Amniotic epithelial cell (primary cell): ENCODE measurements at regions not wholly inside any gene's neighbourhood (a gene's known extent, or its start where the extent isn't known, plus 50 kb on each side); places are given as distances from the start of the nearest gene placed in this dataset.
"Not testable (repeated sequence)": the region's sequence is repeated elsewhere in the genome, so short reads cannot be mapped to it uniquely, and the experiment has no call there.

Experiments used
- DNase-seq: peaks from one replicate; pipeline ENCODE4 v3.0.0-alpha.2; 2010; ENCODE audit warnings: low read depth

GRCh38 chr16:48997946-48998345 lies 283.7 kb downstream of the CBLN1 start:
- no peak for DNase-seq

GRCh38 chr16:48997081-48997615 lies 284.5 kb downstream of the CBLN1 start:
- DNase-seq, result no peak

- DNase-seq, result no peak
These were observed 303.1 kb downstream of the CBLN1 start for GRCh38 chr16:48978501-48978900.

- DNase-seq, result no peak
These were observed 309.4 kb downstream of the CBLN1 start for GRCh38 chr16:48972236-48972635.

GRCh38 chr16:48971571-48972077 lies 310.0 kb downstream of the CBLN1 start:
- no peak for DNase-seq

GRCh38 chr16:48970216-48970615 lies 311.4 kb downstream of the CBLN1 start:
- DNase-seq, result no peak

GRCh38 chr16:48969611-48970010 lies 312.0 kb downstream of the CBLN1 start:
- no peak for DNase-seq

GRCh38 chr16:48965386-48965785 lies 316.3 kb downstream of the CBLN1 start:
- DNase-seq, result peak; percentile 16

- peak; percentile 86 for DNase-seq
These were observed 317.6 kb downstream of the CBLN1 start for GRCh38 chr16:48963901-48964615.

- DNase-seq, result peak; percentile 22
These were observed 318.3 kb downstream of the CBLN1 start for GRCh38 chr16:48963306-48963705.

GRCh38 chr16:48961546-48961945 lies 320.1 kb downstream of the CBLN1 start:
- no peak for DNase-seq

- no peak for DNase-seq
These were observed 320.8 kb downstream of the CBLN1 start for GRCh38 chr16:48960830-48961229.

- no peak for DNase-seq
These were observed 321.9 kb downstream of the CBLN1 start for GRCh38 chr16:48959747-48960146.

- no peak for DNase-seq
These were observed 322.4 kb downstream of the CBLN1 start for GRCh38 chr16:48959204-48959603.

GRCh38 chr16:48958681-48959080 lies 323.0 kb downstream of the CBLN1 start:
- DNase-seq, result peak; percentile 3

GRCh38 chr16:48956620-48957019 lies 325.0 kb downstream of the CBLN1 start:
- no peak for DNase-seq

GRCh38 chr16:48955837-48956236 lies 325.8 kb downstream of the CBLN1 start:
- DNase-seq, result no peak

- not testable (repeated sequence) for DNase-seq
These were observed 330.0 kb downstream of the CBLN1 start for GRCh38 chr16:48951621-48952125.

GRCh38 chr16:48950184-48950583 lies 331.5 kb downstream of the CBLN1 start:
- no peak for DNase-seq

GRCh38 chr16:48949636-48950035 lies 332.0 kb downstream of the CBLN1 start:
- DNase-seq, result no peak

GRCh38 chr16:48948911-48949310 lies 332.7 kb downstream of the CBLN1 start:
- no peak for DNase-seq

GRCh38 chr16:48947371-48947713 lies 334.3 kb downstream of the CBLN1 start:
- no peak for DNase-seq

GRCh38 chr16:48946686-48947370 lies 334.8 kb downstream of the CBLN1 start:
- no peak for DNase-seq
